SK-N-SH (cell line): ENCODE measurements at regions not wholly inside any gene's neighbourhood (a gene's known extent, or its start where the extent isn't known, plus 50 kb on each side); places are given as distances from the start of the nearest gene placed in this dataset.

Experiments used
- CTCF ChIP-seq: fragments of 200-600 bp; sonication (generic); IDR thresholded peaks from 2 replicates; pipeline ENCODE4 v1.6.1; 2017; ENCODE audit warnings: antibody characterized with exemption, mild to moderate bottlenecking, moderate library complexity
- FOXM1 ChIP-seq: IDR thresholded peaks from 2 replicates; pipeline ENCODE4 v1.4.0; 2012; ENCODE audit warnings: low read depth, mild to moderate bottlenecking
- JUND ChIP-seq: IDR thresholded peaks from 2 replicates; pipeline ENCODE4 v1.4.0; 2012
- POLR2AphosphoS5 ChIP-seq: IDR thresholded peaks from 2 replicates; pipeline ENCODE4 v1.6.1; 2012; ENCODE audit warnings: low read depth, low read length
- RFX5 ChIP-seq: IDR thresholded peaks from 2 replicates; pipeline ENCODE4 v1.6.1; 2012; ENCODE audit warnings: mild to moderate bottlenecking, improper control_type of control experiment, low read length

- TF ChIP-seq CTCF: no peak
- no peak for TF ChIP-seq FOXM1
- no peak for TF ChIP-seq RFX5
- TF ChIP-seq JUND: no peak
- TF ChIP-seq POLR2AphosphoS5: no peak
These were observed 1001.1 kb upstream of the EPHA6 start for GRCh38 chr3:95813244-95813643.
